GM19099 (cell line): ENCODE measurements at regions not wholly inside any gene's neighbourhood (a gene's known extent, or its start where the extent isn't known, plus 50 kb on each side); places are given as distances from the start of the nearest gene placed in this dataset.

Experiments used
- POLR2A ChIP-seq: IDR thresholded peaks from 3 replicates; pipeline ENCODE4 v1.6.1; 2011; ENCODE audit warnings: low read depth; ENCODE audit not compliant: insufficient read length; ENCODE audit errors: extremely low read depth

DNA sequence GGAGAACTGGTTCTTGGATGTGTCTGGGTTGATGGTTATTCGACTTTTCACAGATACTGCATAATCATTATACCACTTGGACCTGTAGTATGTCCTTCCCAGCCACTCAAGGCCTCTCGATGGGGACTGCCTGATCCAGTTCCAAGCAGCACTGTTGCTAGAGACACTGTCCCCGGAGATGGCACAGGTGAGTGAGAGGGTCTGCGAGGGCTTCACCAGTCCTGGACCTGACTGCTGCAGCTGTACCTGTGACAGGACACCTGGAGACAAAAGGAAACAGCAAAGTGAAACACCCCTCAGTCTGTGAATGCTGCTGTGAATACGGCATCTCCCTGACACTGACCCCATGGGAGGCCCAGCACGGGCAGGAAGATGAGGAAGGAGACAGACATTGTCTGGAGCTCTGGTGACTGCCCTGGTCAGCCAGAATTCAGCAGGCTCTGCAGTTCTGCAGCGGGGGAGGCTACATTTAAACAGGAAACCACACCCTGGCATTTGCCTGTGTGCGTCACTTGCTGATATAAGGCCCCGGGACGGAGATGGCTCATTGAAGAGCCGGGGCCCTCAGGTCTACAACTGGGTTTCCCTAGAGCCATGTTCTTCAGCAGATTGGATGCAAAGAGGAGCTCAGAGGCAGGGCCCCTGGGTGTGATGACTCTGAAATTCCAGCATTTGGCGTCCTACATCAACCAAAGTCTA is 413.6 kb downstream of the TMEM121 start:
- TF ChIP-seq POLR2A, result no peak

GRCh38 chr14:105940534-105941225 is 414.3 kb downstream of the TMEM121 start:
- no peak for TF ChIP-seq POLR2A

DNA sequence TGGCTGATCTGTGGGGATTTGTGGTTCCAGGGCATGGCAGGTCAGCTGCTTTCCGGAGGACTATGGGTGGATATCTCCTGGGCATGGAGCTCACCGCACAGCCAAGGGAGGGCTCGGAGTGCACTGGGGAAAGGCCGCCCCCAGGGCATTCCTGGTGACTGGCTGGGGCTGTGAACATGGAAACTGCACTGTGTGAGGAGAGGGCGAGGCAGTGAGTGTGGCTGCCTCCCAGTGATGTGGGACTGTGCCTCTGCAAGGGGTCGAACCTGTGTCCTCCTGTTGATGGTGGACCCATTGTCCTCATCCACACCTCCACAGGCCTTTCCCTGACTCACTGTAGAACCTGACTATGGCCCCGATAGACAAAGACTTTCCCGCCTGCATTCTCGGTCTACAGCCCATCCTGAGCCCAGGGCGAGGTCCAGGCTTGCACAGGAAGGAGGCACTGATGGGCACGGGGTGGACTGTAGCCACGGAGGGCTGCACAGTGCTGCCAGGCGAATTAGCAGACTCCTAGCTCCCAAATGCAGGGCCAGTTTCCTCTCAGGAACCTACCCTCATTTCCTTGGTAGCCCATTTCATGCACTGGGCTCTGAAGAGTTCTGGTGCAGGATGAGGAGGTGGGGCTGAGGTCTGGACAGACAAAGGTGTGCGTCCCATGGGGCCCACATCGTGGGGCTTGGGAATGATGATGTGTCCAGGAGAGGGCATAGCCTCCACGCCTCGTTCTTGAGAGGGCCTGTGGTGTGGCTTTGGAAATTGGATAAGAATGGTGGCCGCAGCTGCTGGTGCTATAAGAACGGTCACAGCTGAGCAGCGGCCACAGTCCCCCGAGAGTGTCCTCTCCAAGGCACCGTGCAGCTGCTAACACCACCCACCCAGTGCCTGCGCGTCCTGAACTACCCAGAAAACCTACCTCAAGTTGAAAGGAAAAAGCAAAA is 415.1 kb downstream of the TMEM121 start:
- no peak for TF ChIP-seq POLR2A

- no peak for TF ChIP-seq POLR2A
Observed at GRCh38 chr14:105943973-105944602, 417.7 kb downstream of the TMEM121 start.

DNA sequence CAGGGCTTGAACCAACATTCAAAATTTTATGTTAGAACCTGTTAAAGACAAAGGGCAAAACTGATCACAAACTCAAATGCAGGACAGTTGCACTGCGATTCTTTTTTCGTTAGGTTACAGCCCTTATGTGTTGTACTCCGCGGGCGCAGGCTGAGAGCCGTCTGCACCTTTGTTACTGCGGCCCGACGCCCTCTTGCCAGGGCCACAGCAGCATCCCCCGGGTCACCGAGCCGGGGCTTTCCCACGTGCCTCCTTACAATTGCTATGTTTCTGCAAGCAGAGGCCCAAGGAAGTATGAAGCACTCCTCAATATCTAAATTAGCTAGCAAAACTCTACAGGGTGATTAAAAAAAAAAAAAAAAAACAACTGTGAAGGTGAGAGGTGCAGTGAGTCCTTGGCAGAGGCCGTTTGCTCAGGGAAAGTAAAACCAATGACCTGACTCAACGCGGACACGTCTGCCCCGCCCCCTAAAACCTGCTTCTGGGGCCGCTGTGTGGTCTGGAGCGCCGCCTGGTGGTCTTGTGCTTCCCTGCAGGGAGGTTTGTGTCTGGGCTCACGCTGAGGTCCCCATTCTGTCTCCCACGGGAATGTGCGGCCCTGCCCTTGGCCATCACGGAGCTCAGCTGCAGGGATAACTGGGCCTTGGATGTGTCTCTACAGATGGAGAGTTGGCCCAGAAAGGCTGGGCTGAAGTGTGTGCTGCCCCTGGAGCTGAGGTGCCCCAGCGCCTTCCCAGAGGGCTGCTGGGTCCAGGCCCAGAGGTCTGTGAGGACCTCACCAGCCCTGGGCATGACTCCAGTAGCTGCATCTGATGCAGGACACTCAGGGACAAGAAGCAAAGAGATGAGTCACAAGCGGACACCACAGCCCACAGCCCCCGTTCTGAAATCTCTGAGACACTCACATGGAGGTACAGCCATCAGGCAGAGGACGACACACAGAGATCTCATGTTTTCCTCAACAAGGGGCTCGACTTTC is 418.5 kb downstream of the TMEM121 start:
- no peak for TF ChIP-seq POLR2A

DNA sequence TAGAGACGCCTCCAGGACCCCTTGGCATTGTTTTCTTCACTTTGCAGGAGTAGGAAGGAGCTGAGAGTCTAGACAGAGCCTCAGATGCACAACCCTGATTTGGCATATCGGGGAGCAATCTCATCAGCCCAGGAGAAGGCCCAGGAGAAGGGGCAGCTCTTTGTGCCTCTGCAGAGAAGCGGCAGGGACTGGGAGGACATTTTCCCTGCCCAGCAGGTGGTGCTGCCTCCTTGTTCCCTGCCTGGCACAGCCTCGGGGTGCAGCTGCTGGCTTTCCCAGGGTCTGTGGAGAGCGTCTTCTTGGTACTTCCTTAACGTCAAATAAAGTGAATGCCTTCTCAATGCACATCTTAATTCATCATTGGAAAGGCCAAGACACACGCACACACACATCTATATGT is 419.5 kb downstream of the TMEM121 start:
- no peak for TF ChIP-seq POLR2A

- no peak for TF ChIP-seq POLR2A
Observed at GRCh38 chr14:105947599-105947998, 421.2 kb downstream of the TMEM121 start.

DNA sequence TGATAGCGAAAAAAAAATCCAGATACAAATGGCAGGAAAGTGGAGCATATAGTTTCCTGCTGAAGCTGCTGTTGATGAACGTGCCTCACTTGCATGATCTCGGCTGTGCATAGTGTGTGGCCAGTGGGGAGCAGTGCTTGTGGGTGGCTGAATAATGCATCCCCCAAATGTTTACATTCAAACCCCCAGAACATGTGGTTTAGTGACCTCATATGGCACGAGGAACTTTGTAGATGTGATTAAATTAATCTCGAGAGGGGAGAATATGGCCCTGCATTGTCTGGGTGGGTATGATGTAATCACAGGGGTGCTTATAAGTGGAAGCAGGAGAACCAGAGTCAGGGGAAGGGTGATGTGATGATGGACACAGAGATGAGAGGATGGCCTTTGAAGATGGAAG is 425.0 kb downstream of the TMEM121 start:
- no peak for TF ChIP-seq POLR2A

DNA sequence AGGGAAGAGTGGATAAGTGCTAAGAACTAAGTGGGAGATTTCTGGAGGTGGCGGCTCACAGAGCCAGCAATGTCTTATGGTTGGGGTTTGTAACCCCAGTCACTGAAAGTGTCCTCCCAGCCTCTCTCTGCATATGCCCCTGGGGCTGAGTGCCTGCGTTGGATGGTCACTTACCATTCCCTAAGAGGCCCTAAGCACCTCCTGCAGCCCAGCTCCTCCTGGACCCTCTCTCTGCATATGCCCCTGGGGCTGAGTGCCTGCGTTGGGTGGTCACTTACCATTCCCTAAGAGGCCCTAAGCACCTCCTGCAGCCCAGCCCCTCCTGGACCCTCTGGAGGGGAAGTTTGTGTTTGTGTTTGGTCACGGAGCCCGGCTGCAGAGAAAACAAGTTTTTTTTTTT is 425.8 kb downstream of the TMEM121 start:
- no peak for TF ChIP-seq POLR2A

DNA sequence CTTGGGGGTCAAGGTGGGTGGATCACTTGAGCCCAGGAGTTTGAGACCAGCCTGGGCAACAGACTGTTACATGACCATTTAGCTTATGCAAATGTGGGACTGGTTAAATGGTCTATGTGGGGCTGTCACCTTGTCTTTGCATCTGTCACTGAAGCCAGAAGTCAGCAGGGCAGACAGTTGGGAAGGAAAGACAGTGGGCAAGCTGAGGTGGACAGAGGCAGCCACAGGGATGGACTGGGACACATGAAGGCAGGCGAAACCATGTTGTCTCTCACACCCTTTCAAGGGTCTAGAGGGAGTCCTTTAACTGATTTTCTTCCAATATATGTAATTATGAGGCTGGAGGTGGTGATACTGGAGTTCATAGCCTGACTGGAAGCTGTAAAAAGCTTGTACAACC is 426.4 kb downstream of the TMEM121 start:
- no peak for TF ChIP-seq POLR2A

GRCh38 chr14:105962532-105962931 is 436.1 kb downstream of the TMEM121 start:
- no peak for TF ChIP-seq POLR2A

- no peak for TF ChIP-seq POLR2A
Observed at GRCh38 chr14:105968291-105968690, 441.9 kb downstream of the TMEM121 start.

DNA sequence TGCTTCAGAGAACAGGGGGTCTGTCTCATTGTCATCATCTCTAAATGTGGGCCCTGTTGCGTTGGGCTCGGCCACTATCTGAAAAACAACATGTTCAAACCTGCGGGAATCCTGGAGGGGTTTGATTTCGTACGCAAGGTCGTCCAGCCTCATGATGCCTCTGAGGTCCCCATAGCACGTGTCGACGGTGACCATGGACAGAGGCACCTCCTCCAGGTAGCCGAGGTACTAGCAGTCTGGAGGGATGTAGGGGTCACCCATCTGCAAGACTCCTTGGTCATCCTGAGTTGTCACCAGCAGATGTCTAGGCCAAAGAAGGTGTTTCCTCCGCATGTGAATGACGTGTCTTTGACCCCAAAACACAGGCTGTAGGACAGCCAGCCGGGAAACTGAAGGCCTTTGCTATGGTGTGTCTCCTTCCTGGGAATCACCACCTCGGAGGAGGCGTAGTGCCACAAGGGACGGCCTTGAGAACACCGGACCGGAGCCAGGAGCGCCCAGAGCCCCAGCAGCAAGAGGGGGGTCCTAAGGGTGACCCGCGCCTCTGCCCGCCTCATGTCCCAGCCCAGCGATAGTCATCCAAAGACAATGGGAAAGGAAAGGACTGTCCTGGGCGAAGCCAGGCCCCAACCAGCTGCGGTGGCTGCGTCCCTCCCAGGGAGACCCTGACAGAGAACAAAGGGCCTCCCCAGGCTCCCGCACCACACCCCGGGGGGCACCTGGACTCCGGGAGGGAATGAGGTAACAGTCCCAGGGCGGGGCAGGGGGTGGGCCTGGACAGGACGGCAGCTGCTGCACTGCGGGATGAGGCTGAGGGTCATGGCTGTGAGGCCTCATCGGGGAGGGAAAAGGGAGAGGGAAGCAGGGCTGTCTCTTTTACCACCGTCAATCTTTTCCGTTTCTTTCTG is 445.5 kb downstream of the TMEM121 start:
- no peak for TF ChIP-seq POLR2A
